ENCODE measurements at regions not wholly inside any gene's neighbourhood (a gene's known extent, or its start where the extent isn't known, plus 50 kb on each side); places are given as distances from the start of the nearest gene placed in this dataset.

DNA sequence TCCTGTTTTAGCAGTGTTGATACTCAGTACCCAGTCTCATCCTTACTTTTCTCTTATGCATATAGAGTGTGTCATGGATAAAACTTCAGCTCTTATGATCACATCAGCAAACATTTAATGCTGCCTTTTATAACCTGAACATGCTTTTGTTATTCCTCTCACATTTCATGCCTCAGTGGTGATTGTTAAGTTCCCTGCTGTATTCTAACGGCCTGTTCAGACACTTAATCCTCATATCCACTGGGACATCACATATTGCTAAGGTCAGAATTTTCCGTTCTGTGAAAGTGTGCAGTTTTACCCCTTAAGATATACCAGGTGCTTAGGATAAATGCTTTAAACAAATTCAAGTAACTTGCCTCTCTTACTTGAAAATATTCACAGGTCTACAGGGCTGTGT, 268.7 kb upstream of the SEL1L start:
- no peaks in the 10 kb centered on the region for H3K27me3 ChIP-seq (ENCODE audit: insufficient read depth, low read length)
- H3K27ac ChIP-seq (ENCODE audit: low read depth, low read length, poor library complexity, severe bottlenecking) = no peak overlapping the region
- no peaks in the 10 kb centered on the region for H3K36me3 ChIP-seq (ENCODE audit: insufficient read depth, low read length)
- no peaks in the 10 kb centered on the region for H3K9me2 ChIP-seq (ENCODE audit: low read depth, low read length)
- TF ChIP-seq, protein P1, sequence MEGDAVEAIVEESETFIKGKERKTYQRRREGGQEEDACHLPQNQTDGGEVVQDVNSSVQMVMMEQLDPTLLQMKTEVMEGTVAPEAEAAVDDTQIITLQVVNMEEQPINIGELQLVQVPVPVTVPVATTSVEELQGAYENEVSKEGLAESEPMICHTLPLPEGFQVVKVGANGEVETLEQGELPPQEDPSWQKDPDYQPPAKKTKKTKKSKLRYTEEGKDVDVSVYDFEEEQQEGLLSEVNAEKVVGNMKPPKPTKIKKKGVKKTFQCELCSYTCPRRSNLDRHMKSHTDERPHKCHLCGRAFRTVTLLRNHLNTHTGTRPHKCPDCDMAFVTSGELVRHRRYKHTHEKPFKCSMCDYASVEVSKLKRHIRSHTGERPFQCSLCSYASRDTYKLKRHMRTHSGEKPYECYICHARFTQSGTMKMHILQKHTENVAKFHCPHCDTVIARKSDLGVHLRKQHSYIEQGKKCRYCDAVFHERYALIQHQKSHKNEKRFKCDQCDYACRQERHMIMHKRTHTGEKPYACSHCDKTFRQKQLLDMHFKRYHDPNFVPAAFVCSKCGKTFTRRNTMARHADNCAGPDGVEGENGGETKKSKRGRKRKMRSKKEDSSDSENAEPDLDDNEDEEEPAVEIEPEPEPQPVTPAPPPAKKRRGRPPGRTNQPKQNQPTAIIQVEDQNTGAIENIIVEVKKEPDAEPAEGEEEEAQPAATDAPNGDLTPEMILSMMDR (IDR thresholded peaks at IDR 0.05; ENCODE audit: low read length) = no peak
- no peak for TF ChIP-seq EZH2 (IDR thresholded peaks at IDR 0.05; ENCODE audit: borderline replicate concordance, low read length)
- no peak overlapping the region for H3K4me2 ChIP-seq (ENCODE audit: low read length)
- no peak overlapping the region for H2AFZ ChIP-seq (ENCODE audit: low read length)
- no peaks in the 10 kb centered on the region for H3K79me2 ChIP-seq (ENCODE audit: insufficient read depth, low read length)
- H3K9ac ChIP-seq (ENCODE audit: low read length) = no peak overlapping the region
- H3K9me3 ChIP-seq (ENCODE audit: low read length) = no peaks in the 10 kb centered on the region
- no peaks in the 10 kb centered on the region for H3F3A ChIP-seq (ENCODE audit: insufficient read depth, low read length)
- no peaks in the 10 kb centered on the region for H3K4me1 ChIP-seq (ENCODE audit: insufficient read depth, low read length, severe bottlenecking)
- no peak overlapping the region for H3K4me3 ChIP-seq (ENCODE audit: low read depth, low read length, poor library complexity, severe bottlenecking)
- no peaks in the 10 kb centered on the region for H4K20me1 ChIP-seq (ENCODE audit: insufficient read depth, low read length)

DNA sequence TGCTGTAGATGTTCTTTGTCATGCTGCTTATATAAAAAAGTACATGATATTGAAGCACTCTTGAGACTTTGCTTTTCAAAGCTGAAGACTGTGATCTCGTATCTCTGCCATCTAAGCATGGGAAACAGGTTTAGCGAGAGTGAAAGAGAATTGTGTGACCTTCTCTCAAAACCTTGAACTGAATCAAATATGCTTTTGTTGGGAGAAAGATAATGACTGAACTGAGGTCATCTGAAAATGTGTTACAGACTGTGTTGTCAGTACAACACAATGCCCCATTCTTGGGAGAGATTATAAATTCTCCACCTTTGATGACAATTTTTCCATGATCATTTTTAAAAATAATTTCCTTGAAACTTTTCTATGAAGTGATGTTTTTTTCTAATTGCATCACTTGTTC, 272.1 kb upstream of the SEL1L start:
- Histone ChIP-seq H3K27ac (ENCODE audit: low read depth, low read length, poor library complexity, severe bottlenecking) (no peak overlapping the region), H3K4me2 (ENCODE audit: low read length) (no peak overlapping the region), H2AFZ (ENCODE audit: low read length) (no peak overlapping the region), H3K9me3 (ENCODE audit: low read length) (no peaks in the 10 kb centered on the region), H3K4me3 (ENCODE audit: low read depth, low read length, poor library complexity, severe bottlenecking) (no peak overlapping the region), H3K36me3 (ENCODE audit: insufficient read depth, low read length) (no peaks in the 10 kb centered on the region), H3K27me3 (ENCODE audit: insufficient read depth, low read length) (no peaks in the 10 kb centered on the region), H3K4me1 (ENCODE audit: insufficient read depth, low read length, severe bottlenecking) (no peaks in the 10 kb centered on the region), H3K79me2 (ENCODE audit: insufficient read depth, low read length) (no peaks in the 10 kb centered on the region), H3K9ac (ENCODE audit: low read length) (no peak overlapping the region), H3K9me2 (ENCODE audit: low read depth, low read length) (no peaks in the 10 kb centered on the region), H4K20me1 (ENCODE audit: insufficient read depth, low read length) (no peaks in the 10 kb centered on the region), H3F3A (ENCODE audit: insufficient read depth, low read length) (no peaks in the 10 kb centered on the region)
- TF ChIP-seq, protein P1 (IDR thresholded peaks at IDR 0.05; ENCODE audit: low read length) = no peak
- TF ChIP-seq EZH2 (IDR thresholded peaks at IDR 0.05; ENCODE audit: borderline replicate concordance, low read length) = no peak

DNA sequence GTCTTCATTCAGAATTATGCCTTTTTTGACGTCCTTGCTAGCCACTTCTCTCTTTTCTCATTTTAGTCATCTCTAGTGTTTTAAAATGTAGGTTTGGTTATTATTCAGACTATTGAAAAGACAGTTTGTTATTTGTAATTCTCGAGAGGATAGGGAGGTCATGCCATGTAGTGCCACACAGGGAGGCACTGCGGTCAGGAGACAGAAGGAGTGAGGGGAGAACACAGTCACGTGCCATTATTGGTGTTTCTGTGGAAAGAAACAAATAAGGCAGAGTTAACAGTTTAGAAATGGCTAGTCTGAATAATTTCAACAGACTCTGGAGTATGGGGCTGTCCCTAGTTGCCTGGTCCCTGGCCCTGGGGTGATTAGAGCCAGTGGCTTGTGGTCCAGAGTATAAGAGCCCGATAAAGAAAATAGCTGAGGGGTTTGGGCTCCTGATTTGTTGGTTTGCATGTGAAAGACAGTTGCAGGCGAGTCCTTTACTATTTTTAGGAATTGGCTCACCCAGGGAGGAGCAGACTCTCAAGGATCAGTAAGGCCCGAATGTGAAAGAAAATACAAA, 278.1 kb upstream of the SEL1L start:
- H3K4me3 ChIP-seq (ENCODE audit: low read depth, low read length, poor library complexity, severe bottlenecking) = no peak overlapping the region
- H3F3A ChIP-seq (ENCODE audit: insufficient read depth, low read length) = no peaks in the 10 kb centered on the region
- no peaks in the 10 kb centered on the region for H3K4me1 ChIP-seq (ENCODE audit: insufficient read depth, low read length, severe bottlenecking)
- no peak overlapping the region for H3K27ac ChIP-seq (ENCODE audit: low read depth, low read length, poor library complexity, severe bottlenecking)
- H3K36me3 ChIP-seq (ENCODE audit: insufficient read depth, low read length) = no peaks in the 10 kb centered on the region
- H4K20me1 ChIP-seq (ENCODE audit: insufficient read depth, low read length) = no peaks in the 10 kb centered on the region
- TF ChIP-seq, protein P1 (IDR thresholded peaks at IDR 0.05; ENCODE audit: low read length) = no peak
- no peak for TF ChIP-seq EZH2 (IDR thresholded peaks at IDR 0.05; ENCODE audit: borderline replicate concordance, low read length)
- H3K9me2 ChIP-seq (ENCODE audit: low read depth, low read length) = no peaks in the 10 kb centered on the region
- H3K9me3 ChIP-seq (ENCODE audit: low read length) = no peaks in the 10 kb centered on the region
- no peak overlapping the region for H3K4me2 ChIP-seq (ENCODE audit: low read length)
- no peaks in the 10 kb centered on the region for H3K79me2 ChIP-seq (ENCODE audit: insufficient read depth, low read length)
- no peak overlapping the region for H3K9ac ChIP-seq (ENCODE audit: low read length)
- H3K27me3 ChIP-seq (ENCODE audit: insufficient read depth, low read length) = no peaks in the 10 kb centered on the region
- H2AFZ ChIP-seq (ENCODE audit: low read length) = no peak overlapping the region
